Bronchial epithelial cell (primary cell): ENCODE measurements at regions not wholly inside any gene's neighbourhood (a gene's known extent, or its start where the extent isn't known, plus 50 kb on each side); places are given as distances from the start of the nearest gene placed in this dataset.

ENCODE experiments used
- DNase-seq: peaks from one replicate; pipeline ENCODE4 v3.0.0-alpha.2; 2010; ENCODE audit warnings: low read depth
- FAIRE-seq: peaks from 2 replicates; lab custom pipeline; 2011; peaks lifted over from hg19 to GRCh38; lab: Jason Lieb, UNC
- H3K27me3 ChIP-seq: 2 replicates; pipeline ENCODE4 v1.5.1; 2011; ENCODE audit warnings: low read length; ENCODE audit not compliant: control insufficient read depth, insufficient read depth
- H3K36me3 ChIP-seq: 2 replicates; pipeline ENCODE4 v1.5.1; 2011; ENCODE audit warnings: low read length; ENCODE audit not compliant: control insufficient read depth, insufficient read depth
- H3K4me3 ChIP-seq: 2 replicates; pipeline ENCODE4 v1.5.1; 2011; ENCODE audit warnings: mild to moderate bottlenecking, low read depth, low read length, control low read depth
- TF ChIP-seq, protein P1 (sequence below): IDR thresholded peaks from 2 replicates; pipeline ENCODE4 v1.5.1; 2011; ENCODE audit warnings: mild to moderate bottlenecking, moderate library complexity, low read length, control low read depth, inconsistent platforms; ENCODE audit not compliant: insufficient read depth, severe bottlenecking

DNA sequence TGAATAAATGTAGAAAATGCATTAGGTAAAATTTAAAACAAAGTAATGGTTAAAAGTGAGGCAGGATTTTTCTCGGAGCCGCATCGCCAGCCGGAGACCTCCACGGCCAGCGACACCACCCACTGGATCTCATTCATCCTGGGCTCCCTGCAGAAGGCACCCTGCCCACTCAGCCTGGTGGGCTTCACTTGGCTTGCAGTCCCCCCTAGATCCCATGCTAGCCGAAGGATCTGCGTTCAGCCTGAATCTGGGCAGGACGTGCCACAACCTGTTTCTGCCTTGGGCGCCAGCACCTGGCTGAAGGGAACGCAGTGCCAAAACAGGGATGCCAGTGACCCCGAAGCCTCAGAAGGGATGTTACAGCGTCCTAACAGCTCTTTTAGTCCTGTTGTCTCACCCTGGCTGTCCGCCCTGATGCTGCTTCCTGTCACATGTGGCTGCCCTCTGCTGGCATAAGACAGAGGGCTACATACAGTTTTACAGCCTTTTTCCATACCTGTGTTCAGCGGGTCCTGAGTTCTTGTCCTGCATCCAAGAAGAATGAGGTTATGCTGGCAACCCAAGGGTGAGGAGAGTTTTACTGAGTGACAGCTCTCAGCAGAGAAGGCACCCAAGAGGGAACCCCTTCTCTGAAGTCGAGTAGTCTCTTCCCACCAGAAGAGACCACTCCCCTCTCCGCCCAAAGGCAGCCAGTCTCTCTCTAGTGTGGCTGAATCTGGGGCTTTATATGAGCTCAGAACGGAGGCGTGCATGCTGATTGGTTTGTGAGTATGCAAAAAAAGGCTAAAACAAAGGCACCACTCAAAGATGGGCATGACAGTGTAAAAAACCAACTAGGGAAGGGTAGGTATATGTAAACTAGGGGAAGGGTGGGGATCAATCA lies 173.1 kb upstream of the GYPC start:
- Histone ChIP-seq H3K4me3 (no peak overlapping the region), H3K27me3 (no peaks in the 10 kb centered on the region), H3K36me3 (no peaks in the 10 kb centered on the region)
- DNase-seq = no peak
- TF ChIP-seq, protein P1, sequence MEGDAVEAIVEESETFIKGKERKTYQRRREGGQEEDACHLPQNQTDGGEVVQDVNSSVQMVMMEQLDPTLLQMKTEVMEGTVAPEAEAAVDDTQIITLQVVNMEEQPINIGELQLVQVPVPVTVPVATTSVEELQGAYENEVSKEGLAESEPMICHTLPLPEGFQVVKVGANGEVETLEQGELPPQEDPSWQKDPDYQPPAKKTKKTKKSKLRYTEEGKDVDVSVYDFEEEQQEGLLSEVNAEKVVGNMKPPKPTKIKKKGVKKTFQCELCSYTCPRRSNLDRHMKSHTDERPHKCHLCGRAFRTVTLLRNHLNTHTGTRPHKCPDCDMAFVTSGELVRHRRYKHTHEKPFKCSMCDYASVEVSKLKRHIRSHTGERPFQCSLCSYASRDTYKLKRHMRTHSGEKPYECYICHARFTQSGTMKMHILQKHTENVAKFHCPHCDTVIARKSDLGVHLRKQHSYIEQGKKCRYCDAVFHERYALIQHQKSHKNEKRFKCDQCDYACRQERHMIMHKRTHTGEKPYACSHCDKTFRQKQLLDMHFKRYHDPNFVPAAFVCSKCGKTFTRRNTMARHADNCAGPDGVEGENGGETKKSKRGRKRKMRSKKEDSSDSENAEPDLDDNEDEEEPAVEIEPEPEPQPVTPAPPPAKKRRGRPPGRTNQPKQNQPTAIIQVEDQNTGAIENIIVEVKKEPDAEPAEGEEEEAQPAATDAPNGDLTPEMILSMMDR = no peak
- no peak for FAIRE-seq

DNA sequence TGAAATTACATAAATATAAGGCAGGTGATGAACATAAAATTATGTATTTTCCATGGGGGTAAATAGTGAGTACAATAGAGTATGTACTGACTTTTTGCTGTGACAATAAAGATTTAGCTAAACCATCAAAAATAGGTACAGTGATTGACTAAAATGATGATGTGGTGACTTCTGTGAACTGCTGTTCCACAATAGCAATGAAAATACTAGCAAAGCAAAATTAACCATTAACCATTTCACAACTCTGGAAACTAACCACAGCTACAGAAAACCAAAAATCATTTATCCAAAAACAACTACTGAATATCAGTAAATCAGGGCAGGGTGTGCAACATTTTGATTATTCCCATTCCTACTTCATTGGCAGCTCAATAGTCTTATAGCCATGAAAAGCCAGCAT lies 161.4 kb upstream of the GYPC start:
- no peaks in the 10 kb centered on the region for H3K36me3 ChIP-seq
- DNase-seq (no peak), FAIRE-seq (no peak)
- TF ChIP-seq, protein P1 = no peak
- no peaks in the 10 kb centered on the region for H3K27me3 ChIP-seq
- H3K4me3 ChIP-seq = no peak overlapping the region

DNA sequence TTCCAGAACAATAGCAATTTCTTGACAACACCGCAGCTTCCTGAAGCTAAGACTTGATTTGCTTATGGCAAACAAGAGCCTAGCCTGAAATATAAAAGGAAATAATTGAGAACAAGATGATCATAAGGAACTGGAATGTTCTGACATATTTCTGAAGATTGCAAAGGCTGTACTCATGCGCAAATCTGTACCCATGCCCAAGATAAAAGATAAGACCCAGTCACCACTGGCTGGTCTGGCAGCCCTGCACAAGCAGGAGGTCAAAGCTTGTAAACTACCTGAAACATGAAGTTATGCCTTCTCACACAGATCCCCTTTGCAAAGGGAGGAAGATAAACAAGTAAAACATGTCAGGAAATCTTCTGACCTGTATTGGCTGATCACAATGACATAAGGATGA lies 160.8 kb upstream of the GYPC start:
- FAIRE-seq (no peak), DNase-seq (no peak)
- TF ChIP-seq, protein P1 = no peak
- H3K4me3 ChIP-seq = no peak overlapping the region
- no peaks in the 10 kb centered on the region for H3K36me3 ChIP-seq
- no peaks in the 10 kb centered on the region for H3K27me3 ChIP-seq

DNA sequence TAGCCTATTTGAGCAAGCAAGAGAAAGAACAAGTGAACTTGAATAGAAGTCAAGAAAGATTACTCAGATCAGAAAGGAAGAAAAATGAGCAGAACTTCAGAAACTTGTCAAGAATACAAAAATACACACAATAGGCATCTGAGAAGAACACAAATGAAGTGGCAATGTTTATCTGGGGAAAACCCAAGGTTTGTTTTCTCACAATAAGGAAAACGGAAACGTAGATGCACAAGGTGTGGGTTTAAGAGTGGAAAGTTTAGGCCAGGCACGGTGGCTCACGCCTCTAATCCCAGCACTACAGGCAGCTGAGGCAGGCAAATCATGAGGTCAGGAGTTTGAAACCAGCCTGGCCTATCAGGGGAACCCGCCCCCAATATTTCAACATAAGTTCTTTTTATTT lies 159.5 kb upstream of the GYPC start:
- no peak overlapping the region for H3K4me3 ChIP-seq
- TF ChIP-seq, protein P1 = no peak
- no peaks in the 10 kb centered on the region for H3K36me3 ChIP-seq
- no peak for DNase-seq
- H3K27me3 ChIP-seq = no peaks in the 10 kb centered on the region
- no peak for FAIRE-seq

DNA sequence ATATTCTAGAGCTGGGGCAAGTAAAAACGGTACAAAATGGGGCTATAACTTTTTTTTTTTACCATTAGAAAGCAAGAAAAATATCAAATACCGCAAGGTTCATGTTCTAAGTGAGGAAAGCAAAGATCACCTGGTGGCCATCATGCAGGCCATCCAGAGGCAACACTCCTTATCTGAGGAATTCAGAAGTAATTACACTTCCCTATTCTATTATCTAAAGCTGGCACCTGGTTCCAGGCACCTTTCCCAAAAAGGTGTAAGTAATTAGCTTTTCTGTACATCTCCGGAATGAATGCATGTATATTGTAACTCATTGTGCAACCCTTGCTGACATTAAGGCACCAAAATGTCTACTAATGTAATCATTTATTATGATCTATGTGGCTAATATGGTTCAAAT lies 152.5 kb upstream of the GYPC start:
- FAIRE-seq = no peak
- TF ChIP-seq, protein P1 = no peak
- H3K36me3 ChIP-seq = no peaks in the 10 kb centered on the region
- H3K27me3 ChIP-seq = no peaks in the 10 kb centered on the region
- no peak for DNase-seq
- H3K4me3 ChIP-seq = no peak overlapping the region
